ENCODE measurements at regions not wholly inside any gene's neighbourhood (a gene's known extent, or its start where the extent isn't known, plus 50 kb on each side); places are given as distances from the start of the nearest gene placed in this dataset.

DNA sequence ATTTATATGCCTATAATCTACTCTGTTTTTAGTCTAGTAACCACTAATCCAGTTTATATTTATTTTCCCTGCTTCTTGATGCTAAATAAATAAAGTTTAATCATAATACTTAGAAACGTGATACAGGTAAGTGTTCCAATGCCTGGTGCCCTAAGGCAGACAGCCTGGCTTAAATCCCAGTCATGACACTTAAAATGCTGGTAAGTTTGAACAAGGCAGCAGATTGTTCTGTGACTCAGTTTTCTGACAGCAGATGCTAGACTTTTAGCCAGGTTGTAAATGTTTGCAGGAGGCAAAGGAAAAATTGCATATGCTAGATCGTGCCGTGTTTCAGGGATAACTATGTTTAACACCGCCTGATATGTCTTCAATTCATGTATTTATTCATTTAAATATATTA lies 2661.6 kb downstream of the PCDH7 start:
- no TSS peak for BruUV-seq (replicated peaks)
- ChIA-PET CTCF (no interaction called here), POLR2A (ENCODE audit: unreplicated experiment) (no interaction called here)
- H3K9me3 ChIP-seq (ENCODE audit: low read length) = no peaks in the 10 kb centered on the region
- no peaks in the 10 kb centered on the region for H3K79me2 ChIP-seq (ENCODE audit: low read length)
- no peak for TF ChIP-seq EZH2 (IDR thresholded peaks at IDR 0.05; ENCODE audit: low read length, unreplicated experiment)
- TF ChIP-seq, protein P1, sequence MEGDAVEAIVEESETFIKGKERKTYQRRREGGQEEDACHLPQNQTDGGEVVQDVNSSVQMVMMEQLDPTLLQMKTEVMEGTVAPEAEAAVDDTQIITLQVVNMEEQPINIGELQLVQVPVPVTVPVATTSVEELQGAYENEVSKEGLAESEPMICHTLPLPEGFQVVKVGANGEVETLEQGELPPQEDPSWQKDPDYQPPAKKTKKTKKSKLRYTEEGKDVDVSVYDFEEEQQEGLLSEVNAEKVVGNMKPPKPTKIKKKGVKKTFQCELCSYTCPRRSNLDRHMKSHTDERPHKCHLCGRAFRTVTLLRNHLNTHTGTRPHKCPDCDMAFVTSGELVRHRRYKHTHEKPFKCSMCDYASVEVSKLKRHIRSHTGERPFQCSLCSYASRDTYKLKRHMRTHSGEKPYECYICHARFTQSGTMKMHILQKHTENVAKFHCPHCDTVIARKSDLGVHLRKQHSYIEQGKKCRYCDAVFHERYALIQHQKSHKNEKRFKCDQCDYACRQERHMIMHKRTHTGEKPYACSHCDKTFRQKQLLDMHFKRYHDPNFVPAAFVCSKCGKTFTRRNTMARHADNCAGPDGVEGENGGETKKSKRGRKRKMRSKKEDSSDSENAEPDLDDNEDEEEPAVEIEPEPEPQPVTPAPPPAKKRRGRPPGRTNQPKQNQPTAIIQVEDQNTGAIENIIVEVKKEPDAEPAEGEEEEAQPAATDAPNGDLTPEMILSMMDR (conservative IDR thresholded peaks at IDR 0.05; ENCODE audit: low read depth, low read length) = no peak
- TF ChIP-seq EZH2phosphoT487 (IDR thresholded peaks at IDR 0.05; ENCODE audit: borderline replicate concordance, low read length) = no peak
- H3F3A ChIP-seq (ENCODE audit: low read length, unreplicated experiment) = no peaks in the 10 kb centered on the region
- intact Hi-C loops (cut with micrococcal nuclease) = no loop called here
- ATAC-seq (peak; percentile 95), DNase-seq (peak; percentile 92)
- no peaks in the 10 kb centered on the region for H3K27me3 ChIP-seq (ENCODE audit: low read length)
- no peak overlapping the region for H2AFZ ChIP-seq (ENCODE audit: low read length)
- H3K27ac ChIP-seq (ENCODE audit: low read length) = no peak overlapping the region
- H3K9me2 ChIP-seq (replicated peaks; ENCODE audit: low read length) = no peaks in the 10 kb centered on the region
- peak overlapping the region; percentile 43; the same call in 1 of the 2 replicates for H3K4me2 ChIP-seq (ENCODE audit: low read length)
- peaks cover 12% of the 10 kb centered on the region; the same call in 1 of the 2 replicates for H3K4me1 ChIP-seq (ENCODE audit: insufficient read depth, low read length)
- H3K4me3 ChIP-seq (ENCODE audit: low read length) = no peak overlapping the region
- no peaks in the 10 kb centered on the region for H3K36me3 ChIP-seq (ENCODE audit: low read depth, low read length)
- H3K9ac ChIP-seq (ENCODE audit: low read length) = no peak overlapping the region
- H4K20me1 ChIP-seq (ENCODE audit: low read length) = no peaks in the 10 kb centered on the region

DNA sequence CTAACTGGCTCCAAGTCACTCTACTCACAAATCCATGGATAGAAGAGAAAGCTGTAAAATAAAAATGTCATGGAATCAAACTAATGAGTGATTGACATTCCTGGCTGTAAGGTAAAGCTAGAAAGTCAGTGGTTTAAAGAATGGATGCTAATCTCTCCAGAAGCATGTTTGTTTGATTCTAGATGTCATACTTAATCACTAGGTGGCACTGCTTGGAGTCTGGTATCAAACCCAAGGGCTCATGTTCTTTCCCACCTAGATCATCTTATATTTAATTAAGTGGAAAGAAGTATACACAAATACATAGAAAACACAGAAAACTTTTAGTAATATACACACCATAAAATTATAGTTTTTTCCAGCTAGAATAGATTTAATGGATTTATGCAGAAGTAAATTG lies 2666.6 kb downstream of the PCDH7 start:
- H3K9ac ChIP-seq (ENCODE audit: low read length) = no peak overlapping the region
- H3K4me3 ChIP-seq (ENCODE audit: low read length) = no peak overlapping the region
- TF ChIP-seq EZH2 (IDR thresholded peaks at IDR 0.05; ENCODE audit: low read length, unreplicated experiment) = no peak
- TF ChIP-seq, protein P1 (conservative IDR thresholded peaks at IDR 0.05; ENCODE audit: low read depth, low read length) = peak; percentile 57
- no peak for TF ChIP-seq EZH2phosphoT487 (IDR thresholded peaks at IDR 0.05; ENCODE audit: borderline replicate concordance, low read length)
- no TSS peak for BruUV-seq (replicated peaks)
- ChIA-PET CTCF (interaction anchor here (0.6 kb wide), 1 partner anchor 1393 kb away, joined by 3 read pairs; no protein-coding TSS in a partner anchor), POLR2A (ENCODE audit: unreplicated experiment) (no interaction called here)
- H3K36me3 ChIP-seq (ENCODE audit: low read depth, low read length) = no peaks in the 10 kb centered on the region
- no peaks in the 10 kb centered on the region for H3K27me3 ChIP-seq (ENCODE audit: low read length)
- H3K27ac ChIP-seq (ENCODE audit: low read length) = no peak overlapping the region
- H3K9me3 ChIP-seq (ENCODE audit: low read length) = no peaks in the 10 kb centered on the region
- no peaks in the 10 kb centered on the region for H4K20me1 ChIP-seq (ENCODE audit: low read length)
- no peak overlapping the region for H2AFZ ChIP-seq (ENCODE audit: low read length)
- H3K9me2 ChIP-seq (replicated peaks; ENCODE audit: low read length) = no peaks in the 10 kb centered on the region
- H3K4me2 ChIP-seq (ENCODE audit: low read length) = no peak overlapping the region
- H3K79me2 ChIP-seq (ENCODE audit: low read length) = no peaks in the 10 kb centered on the region
- ATAC-seq (no peak), DNase-seq (peak; percentile 19)
- peaks cover 5% of the 10 kb centered on the region; the same call in 1 of the 2 replicates for H3K4me1 ChIP-seq (ENCODE audit: insufficient read depth, low read length)
- intact Hi-C loops (cut with micrococcal nuclease) = no loop called here
- H3F3A ChIP-seq (ENCODE audit: low read length, unreplicated experiment) = no peaks in the 10 kb centered on the region

DNA sequence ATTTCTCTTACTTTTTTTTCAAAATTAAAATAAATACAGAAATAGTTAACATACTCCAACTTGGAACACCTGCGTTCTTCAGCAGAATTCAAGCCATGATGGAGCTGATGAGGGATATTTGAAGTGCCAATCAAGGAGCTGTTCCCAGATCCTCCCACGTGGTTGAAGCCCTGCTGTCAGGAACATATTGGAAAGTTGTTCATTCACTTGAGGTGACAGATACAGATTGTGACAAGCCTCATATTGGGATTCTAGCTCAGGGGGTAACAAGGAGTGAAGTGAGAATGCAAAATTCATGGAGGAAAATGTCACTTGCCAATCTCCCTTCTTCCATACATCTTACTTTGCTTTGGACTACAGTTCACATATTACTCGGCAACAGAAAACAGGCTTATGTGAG lies 2670.8 kb downstream of the PCDH7 start:
- H2AFZ ChIP-seq (ENCODE audit: low read length) = no peak overlapping the region
- no peaks in the 10 kb centered on the region for H3F3A ChIP-seq (ENCODE audit: low read length, unreplicated experiment)
- DNase-seq = no peak
- H4K20me1 ChIP-seq (ENCODE audit: low read length) = no peaks in the 10 kb centered on the region
- no peaks in the 10 kb centered on the region for H3K79me2 ChIP-seq (ENCODE audit: low read length)
- no peaks in the 10 kb centered on the region for H3K9me2 ChIP-seq (replicated peaks; ENCODE audit: low read length)
- no peak overlapping the region for H3K4me2 ChIP-seq (ENCODE audit: low read length)
- TF ChIP-seq EZH2phosphoT487 (IDR thresholded peaks at IDR 0.05; ENCODE audit: borderline replicate concordance, low read length) (no peak), EZH2 (IDR thresholded peaks at IDR 0.05; ENCODE audit: low read length, unreplicated experiment) (no peak)
- TF ChIP-seq, protein P1 (conservative IDR thresholded peaks at IDR 0.05; ENCODE audit: low read depth, low read length) = no peak
- H3K9me3 ChIP-seq (ENCODE audit: low read length) = no peaks in the 10 kb centered on the region
- ATAC-seq = no peak
- H3K27me3 ChIP-seq (ENCODE audit: low read length) = no peaks in the 10 kb centered on the region
- POLR2A ChIA-PET (ENCODE audit: unreplicated experiment) = no interaction called here
- no peak overlapping the region for H3K27ac ChIP-seq (ENCODE audit: low read length)
- H3K36me3 ChIP-seq (ENCODE audit: low read depth, low read length) = no peaks in the 10 kb centered on the region
- H3K9ac ChIP-seq (ENCODE audit: low read length) = no peak overlapping the region
- CTCF ChIA-PET = no interaction called here
- no TSS peak for BruUV-seq (replicated peaks)
- no peak overlapping the region for H3K4me3 ChIP-seq (ENCODE audit: low read length)
- no peaks in the 10 kb centered on the region for H3K4me1 ChIP-seq (ENCODE audit: insufficient read depth, low read length)
- intact Hi-C loops (cut with micrococcal nuclease) = no loop called here
